K562 (cell line): ENCODE measurements at regions not wholly inside any gene's neighbourhood (a gene's known extent, or its start where the extent isn't known, plus 50 kb on each side); places are given as distances from the start of the nearest gene placed in this dataset.

Experiments
- ATAC-seq: fragments of 200-7000 bp; cut with Tn5 transposase; 3 replicates; pipeline ENCODE4 v1.9.1; 2020; ENCODE audit warnings: moderate library complexity
- BruUV-seq: library from RNA; stranded (reverse); fragments of 400-500 nt; replicated peaks from 2 replicates; lab custom pipeline; 2021; lab: Mats Ljungman, UMichigan
- CTCF ChIA-PET: fragments of 300-600 bp; formaldehyde crosslinking; extraction: SDS; loops from one replicate; lab custom pipeline; 2021; ENCODE audit warnings: low intra/inter-chr PET ratio; lab: Yijun Ruan, JAX
- POLR2A ChIA-PET: fragments of 300-600, 350-650 bp; sonication (Branson Sonifier 250); formaldehyde crosslinking; extraction: SDS; loops from one replicate; lab custom pipeline; 2021; ENCODE audit warnings: antibody characterized with exemption, inconsistent platforms; lab: Yijun Ruan, JAX
- DNase-seq, 4 experiments: peaks; one replicate each; pipeline versions ENCODE4 v3.0.0 to v3.0.0-alpha.2; 2011 to 2018; ENCODE audit warnings: low spot score in 3 of 4, mixed read lengths in 3 of 4; ENCODE audit errors: extremely low read depth in 1 of 4
- FAIRE-seq: peaks from 2 replicates; lab custom pipeline; 2011; peaks lifted over from hg19 to GRCh38; lab: Jason Lieb, UNC
- H2AFZ ChIP-seq: 2 replicates; pipeline ENCODE4 v1.6.0; 2011; ENCODE audit warnings: low read depth, low read length, control low read depth, inconsistent platforms
- H3K27ac ChIP-seq: fragments of 200-600 bp; 3 replicates; pipeline ENCODE4 v1.8.0; 2011; ENCODE audit warnings: low read depth, mild to moderate bottlenecking, control low read depth, inconsistent platforms, low read length, moderate library complexity, mixed read lengths; ENCODE audit errors: extremely low read depth
- H3K27me3 ChIP-seq, 2 experiments: fragments of 300-600 bp in 1 of 2; 2 replicates in 1 of 2; 3 replicates in 1 of 2; pipeline versions ENCODE4 v1.6.0 to v1.8.0; 2011; ENCODE audit warnings: inconsistent platforms in 2 of 2, low read length in 2 of 2, mild to moderate bottlenecking in 1 of 2, mixed read lengths in 1 of 2, moderate library complexity in 1 of 2; ENCODE audit not compliant: control insufficient read depth in 2 of 2, insufficient read depth in 2 of 2
- H3K36me3 ChIP-seq: fragments of 300-600 bp; 3 replicates; pipeline ENCODE4 v1.8.0; 2011; ENCODE audit warnings: mild to moderate bottlenecking, low read length, inconsistent platforms; ENCODE audit not compliant: control insufficient read depth, insufficient read depth
- H3K4me1 ChIP-seq, 2 experiments: fragments of 200-600 bp in 1 of 2; replicated peaks in 1 of 2; 2 replicates in 1 of 2; 3 replicates in 1 of 2; pipeline versions ENCODE4 v1.5.1 to v1.8.0; 2011; ENCODE audit warnings: inconsistent platforms in 2 of 2, low read length in 2 of 2, mild to moderate bottlenecking in 1 of 2, mixed read lengths in 1 of 2, moderate library complexity in 1 of 2; ENCODE audit not compliant: control insufficient read depth in 2 of 2, insufficient read depth in 2 of 2
- H3K4me2 ChIP-seq: 2 replicates; pipeline ENCODE4 v1.6.1; 2011; ENCODE audit warnings: low read length, control low read depth, inconsistent platforms, mixed read lengths; ENCODE audit not compliant: insufficient read depth
- H3K4me3 ChIP-seq: fragments of 200-600 bp; sonication (generic), shearing (Covaris generic); 2 replicates; pipeline ENCODE4 v1.5.1; 2016; ENCODE audit warnings: control low read depth, inconsistent platforms
- H3K79me2 ChIP-seq: fragments of 200-600 bp; 3 replicates; pipeline ENCODE4 v1.8.0; 2011; ENCODE audit warnings: low read length, inconsistent platforms; ENCODE audit not compliant: control insufficient read depth, insufficient read depth
- H3K9ac ChIP-seq, 2 experiments: 2 replicates each; pipeline versions ENCODE4 v1.6.0 to v1.6.1; 2011; ENCODE audit warnings: low read depth in 2 of 2, low read length in 2 of 2, control low read depth in 1 of 2, inconsistent platforms in 1 of 2, mild to moderate bottlenecking in 1 of 2, mixed read lengths in 1 of 2; ENCODE audit not compliant: insufficient read depth in 1 of 2
- H3K9me1 ChIP-seq: one replicate; pipeline ENCODE4 v1.6.0; 2011; ENCODE audit warnings: inconsistent platforms, mild to moderate bottlenecking, low read length, moderate library complexity; ENCODE audit not compliant: control insufficient read depth, insufficient read depth
- H3K9me3 ChIP-seq: replicated peaks from 2 replicates; pipeline ENCODE4 v1.5.1; 2011; ENCODE audit warnings: low read depth, low read length, inconsistent platforms; ENCODE audit not compliant: control insufficient read depth, insufficient read depth
- H4K20me1 ChIP-seq: replicated peaks from 2 replicates; pipeline ENCODE4 v1.6.1; 2011; ENCODE audit warnings: low read length, inconsistent platforms, mixed read lengths; ENCODE audit not compliant: control insufficient read depth, insufficient read depth
- ATF3 ChIP-seq, 2 experiments: fragments of 450-650 bp in 1 of 2; sonication (generic) in 1 of 2; formaldehyde crosslinking in 1 of 2; IDR thresholded peaks in 1 of 2; conservative IDR thresholded peaks in 1 of 2; 2 replicates each; pipeline versions ENCODE4 v1.6.1 to v1.8.1; 2016 to 2023; ENCODE audit warnings: mild to moderate bottlenecking in 2 of 2, moderate library complexity in 2 of 2, inconsistent platforms in 1 of 2, missing genetic modification reagents in 1 of 2
- HOXB6 ChIP-seq: fragments of 250-450 bp; sonication (Bioruptor Pico); IDR thresholded peaks from 2 replicates; pipeline ENCODE4 v1.5.1; 2022; ENCODE audit warnings: mild to moderate bottlenecking, borderline replicate concordance
- MCM3 ChIP-seq: fragments of 450-650 bp; IDR thresholded peaks from 2 replicates; pipeline ENCODE4 v1.6.1; 2016
- TGIF2 ChIP-seq: sonication (generic); formaldehyde crosslinking; IDR thresholded peaks from 2 replicates; pipeline ENCODE4 v1.8.1; 2022; ENCODE audit warnings: mild to moderate bottlenecking, missing genetic modification reagents, moderate library complexity
- ZNF395 ChIP-seq: fragments of 200-800 bp; sonication (Bioruptor generic); IDR thresholded peaks from 2 replicates; pipeline ENCODE4 v1.6.1; 2017; ENCODE audit warnings: missing genetic modification characterization, missing compliant biosample characterization
- WGBS: fragments of 100-300 bp; shearing (Covaris generic); methylation state at CpG from one replicate; pipeline ENCODE4 v1.1.6; 2016; ENCODE audit warnings: low coverage, mixed read lengths; ENCODE audit not compliant: insufficient coverage; ENCODE audit errors: missing lambda C conversion rate; 5-methylcytosine and 5-hydroxymethylcytosine counted together
- in situ Hi-C: fragments of 300-500 bp; cut with MboI; formaldehyde crosslinking; loops from 4 replicates; pipeline ENCODE4 v1.15.0; 2018; ENCODE audit warnings: inconsistent platforms, mixed read lengths
- intact Hi-C: fragments of 100-400 bp; cut with micrococcal nuclease; formaldehyde crosslinking; loops from 2 replicates; pipeline ENCODE4 v1.14.2; 2022

- H3K27me3 ChIP-seq = no peaks in the 10 kb centered on the region
- no peak overlapping the region for H3K4me2 ChIP-seq
- DNase-seq = no peak
- TF ChIP-seq HOXB6 (CRISPR knock-in tag) (no peak), ATF3 (IDR thresholded peaks at IDR 0.05) (peak; percentile 52; the same call in 1 of the 2 replicates), ATF3 (CRISPR knock-in tag; conservative IDR thresholded peaks at IDR 0.05) (no peak), TGIF2 (no peak), MCM3 (no peak), ZNF395 (CRISPR knock-in tag) (no peak)
- in situ Hi-C loops (loop anchor here (5.0 kb wide), 1 partner anchor 102 kb away; no protein-coding TSS in a partner anchor), intact Hi-C loops (loop anchor here (5.0 kb wide), 3 partner anchors 167 to 378 kb away; no protein-coding TSS in a partner anchor)
- no peak for FAIRE-seq
- H3K79me2 ChIP-seq = no peaks in the 10 kb centered on the region
- ChIA-PET POLR2A (no interaction called here), CTCF (no interaction called here)
- H3K9ac ChIP-seq = peak overlapping the region in 1 of 2 experiments; percentile 3; a peak in 2 of 4 replicates
- no TSS peak for BruUV-seq
- ATAC-seq = no peak
- no peaks in the 10 kb centered on the region; the same call in 1 of the 2 replicates for H3K9me3 ChIP-seq
- no peaks in the 10 kb centered on the region for H4K20me1 ChIP-seq
- H3K4me1 ChIP-seq = peaks cover 18 to 29% of the 10 kb centered on the region in 2 experiments; a peak in 4 of 5 replicates
- H3K36me3 ChIP-seq = no peaks in the 10 kb centered on the region
- 59% methylated on average over 8 of the region's 11 CpGs for WGBS
- peak overlapping the region; percentile 95 for H2AFZ ChIP-seq
- H3K9me1 ChIP-seq = no peaks in the 10 kb centered on the region
- H3K27ac ChIP-seq = no peak overlapping the region
- no peak overlapping the region for H3K4me3 ChIP-seq
Observed at GRCh38 chrX:9349572-9350494, 115.0 kb upstream of the TBL1X start.
